ENCODE measurements at regions not wholly inside any gene's neighbourhood (a gene's known extent, or its start where the extent isn't known, plus 50 kb on each side); places are given as distances from the start of the nearest gene placed in this dataset.

GRCh38 chr2:180110469-180110868 lies 103.4 kb upstream of the CWC22 start:
- Histone ChIP-seq H3K27me3 (ENCODE audit: low read length) (no peaks in the 10 kb centered on the region), H3K36me3 (ENCODE audit: low read length) (no peaks in the 10 kb centered on the region), H3K9ac (ENCODE audit: low read length) (no peak overlapping the region), H3K79me2 (ENCODE audit: insufficient read depth, low read length) (no peaks in the 10 kb centered on the region), H3K4me3 (ENCODE audit: insufficient read depth, low read length, poor library complexity, severe bottlenecking) (no peak overlapping the region), H3K27ac (ENCODE audit: low read depth, low read length) (no peak overlapping the region), H3K9me3 (ENCODE audit: insufficient read depth, low read length) (no peaks in the 10 kb centered on the region), H2AFZ (ENCODE audit: low read depth, low read length, severe bottlenecking) (no peak overlapping the region), H3K9me2 (replicated peaks; ENCODE audit: insufficient read depth, low read length) (no peaks in the 10 kb centered on the region), H4K20me1 (ENCODE audit: low read depth, low read length) (no peaks in the 10 kb centered on the region), H3K4me2 (ENCODE audit: low read depth, low read length, poor library complexity, severe bottlenecking) (no peak overlapping the region), H3F3A (ENCODE audit: insufficient read depth) (no peaks in the 10 kb centered on the region)
- TF ChIP-seq CTCF (IDR thresholded peaks at IDR 0.05; ENCODE audit: insufficient read depth, low read length, poor library complexity, severe bottlenecking) (no peak), EZH2phosphoT487 (conservative IDR thresholded peaks at IDR 0.05; ENCODE audit: low read length) (no peak)

GRCh38 chr2:180101846-180102245 lies 94.7 kb upstream of the CWC22 start:
- Histone ChIP-seq H3K4me3 (ENCODE audit: insufficient read depth, low read length, poor library complexity, severe bottlenecking) (no peak overlapping the region), H3K9ac (ENCODE audit: low read length) (no peak overlapping the region), H3K36me3 (ENCODE audit: low read length) (no peaks in the 10 kb centered on the region), H3K79me2 (ENCODE audit: insufficient read depth, low read length) (no peaks in the 10 kb centered on the region), H3K27ac (ENCODE audit: low read depth, low read length) (no peak overlapping the region), H3K27me3 (ENCODE audit: low read length) (no peaks in the 10 kb centered on the region), H2AFZ (ENCODE audit: low read depth, low read length, severe bottlenecking) (no peak overlapping the region), H3K4me2 (ENCODE audit: low read depth, low read length, poor library complexity, severe bottlenecking) (no peak overlapping the region), H4K20me1 (ENCODE audit: low read depth, low read length) (no peaks in the 10 kb centered on the region), H3K9me2 (replicated peaks; ENCODE audit: insufficient read depth, low read length) (no peaks in the 10 kb centered on the region), H3K9me3 (ENCODE audit: insufficient read depth, low read length) (no peaks in the 10 kb centered on the region), H3F3A (ENCODE audit: insufficient read depth) (no peaks in the 10 kb centered on the region)
- TF ChIP-seq CTCF (IDR thresholded peaks at IDR 0.05; ENCODE audit: insufficient read depth, low read length, poor library complexity, severe bottlenecking) = no peak

GRCh38 chr2:180099308-180099707 lies 92.2 kb upstream of the CWC22 start:
- Histone ChIP-seq H3K4me3 (ENCODE audit: insufficient read depth, low read length, poor library complexity, severe bottlenecking) (no peak overlapping the region), H3K79me2 (ENCODE audit: insufficient read depth, low read length) (no peaks in the 10 kb centered on the region), H3K36me3 (ENCODE audit: low read length) (no peaks in the 10 kb centered on the region), H3K9ac (ENCODE audit: low read length) (no peak overlapping the region), H3K9me3 (ENCODE audit: insufficient read depth, low read length) (no peaks in the 10 kb centered on the region), H3K4me2 (ENCODE audit: low read depth, low read length, poor library complexity, severe bottlenecking) (no peak overlapping the region), H3K27ac (ENCODE audit: low read depth, low read length) (no peak overlapping the region), H3K27me3 (ENCODE audit: low read length) (no peaks in the 10 kb centered on the region), H2AFZ (ENCODE audit: low read depth, low read length, severe bottlenecking) (no peak overlapping the region), H4K20me1 (ENCODE audit: low read depth, low read length) (no peaks in the 10 kb centered on the region), H3K9me2 (replicated peaks; ENCODE audit: insufficient read depth, low read length) (no peaks in the 10 kb centered on the region), H3F3A (ENCODE audit: insufficient read depth) (no peaks in the 10 kb centered on the region)
- no peak for TF ChIP-seq EZH2phosphoT487 (conservative IDR thresholded peaks at IDR 0.05; ENCODE audit: low read length)
- no peak for TF ChIP-seq CTCF (IDR thresholded peaks at IDR 0.05; ENCODE audit: insufficient read depth, low read length, poor library complexity, severe bottlenecking)

- no peaks in the 10 kb centered on the region for H3K27me3 ChIP-seq (ENCODE audit: low read length)
- no peaks in the 10 kb centered on the region for H4K20me1 ChIP-seq (ENCODE audit: low read depth, low read length)
- no peak overlapping the region for H3K4me3 ChIP-seq (ENCODE audit: insufficient read depth, low read length, poor library complexity, severe bottlenecking)
- no peaks in the 10 kb centered on the region for H3K36me3 ChIP-seq (ENCODE audit: low read length)
- no peak overlapping the region for H3K27ac ChIP-seq (ENCODE audit: low read depth, low read length)
- no peaks in the 10 kb centered on the region for H3F3A ChIP-seq (ENCODE audit: insufficient read depth)
- H3K4me2 ChIP-seq (ENCODE audit: low read depth, low read length, poor library complexity, severe bottlenecking) = no peak overlapping the region
- TF ChIP-seq EZH2phosphoT487 (conservative IDR thresholded peaks at IDR 0.05; ENCODE audit: low read length) (no peak), CTCF (IDR thresholded peaks at IDR 0.05; ENCODE audit: insufficient read depth, low read length, poor library complexity, severe bottlenecking) (no peak)
- H3K79me2 ChIP-seq (ENCODE audit: insufficient read depth, low read length) = no peaks in the 10 kb centered on the region
- H3K9ac ChIP-seq (ENCODE audit: low read length) = no peak overlapping the region
- no peak overlapping the region for H2AFZ ChIP-seq (ENCODE audit: low read depth, low read length, severe bottlenecking)
- H3K9me2 ChIP-seq (replicated peaks; ENCODE audit: insufficient read depth, low read length) = no peaks in the 10 kb centered on the region
- peaks cover 9% of the 10 kb centered on the region; the same call in 1 of the 2 replicates for H3K9me3 ChIP-seq (ENCODE audit: insufficient read depth, low read length)
Measured at GRCh38 chr2:180085144-180085543, 78.0 kb upstream of the CWC22 start.

Measured in SU-DHL-6 (cell line).